Esophagus (tissue), 2 donors: ENCODE measurements at regions not wholly inside any gene's neighbourhood (a gene's known extent, or its start where the extent isn't known, plus 50 kb on each side); places are given as distances from the start of the nearest gene placed in this dataset.
"Not testable (repeated sequence)": the region's sequence is repeated elsewhere in the genome, so short reads cannot be mapped to it uniquely, and the experiment has no call there.

Source experiments
- H3K27ac ChIP-seq, 2 donors: one replicate each; pipeline ENCODE4 v1.5.1; 2013; ENCODE audit warnings: low read depth in 2 of 2, mild to moderate bottlenecking in 2 of 2, inconsistent platforms in 1 of 2, low read length in 1 of 2, moderate library complexity in 1 of 2
- H3K27me3 ChIP-seq, 2 donors: one replicate each; pipeline ENCODE4 v1.6.1; 2013; ENCODE audit warnings: low read length in 2 of 2, control low read depth in 1 of 2, mild to moderate bottlenecking in 1 of 2; ENCODE audit not compliant: insufficient read depth in 2 of 2, control insufficient read depth in 1 of 2
- H3K36me3 ChIP-seq, 2 donors: one replicate each; pipeline ENCODE4 v1.6.1; 2013; ENCODE audit warnings: low read length in 1 of 2; ENCODE audit not compliant: control insufficient read depth in 2 of 2, insufficient read depth in 2 of 2
- H3K4me1 ChIP-seq, 2 donors: one replicate each; pipeline ENCODE4 v1.6.1; 2013; ENCODE audit warnings: low read length in 1 of 2; ENCODE audit not compliant: control insufficient read depth in 2 of 2, insufficient read depth in 2 of 2
- H3K4me3 ChIP-seq, 2 donors: one replicate each; pipeline ENCODE4 v1.5.1; 2013; ENCODE audit warnings: low read length in 2 of 2, mild to moderate bottlenecking in 2 of 2, low read depth in 1 of 2, moderate library complexity in 1 of 2
- H3K9me3 ChIP-seq, 2 donors: one replicate each; pipeline ENCODE4 v1.6.1; 2013; ENCODE audit warnings: mild to moderate bottlenecking in 2 of 2, low read depth in 1 of 2, low read length in 1 of 2, moderate library complexity in 1 of 2; ENCODE audit not compliant: control insufficient read depth in 2 of 2, insufficient read depth in 1 of 2
- WGBS, 2 donors: extraction: QIAGEN DNeasy Blood & Tissue Kit; methylation state at CpG; one replicate each; pipeline ENCODE4 v1.1.7; 2013; 5-methylcytosine and 5-hydroxymethylcytosine counted together
- donor health status: healthy with polysubstance abuse.
- donor health status: Bipolar disorder and iron deficiency.

- H3K27ac ChIP-seq = no peak overlapping the region
- no peak overlapping the region for H3K4me3 ChIP-seq
- no peaks in the 10 kb centered on the region for H3K36me3 ChIP-seq
- no peaks in the 10 kb centered on the region for H3K9me3 ChIP-seq
- H3K27me3 ChIP-seq = no peaks in the 10 kb centered on the region
- no peaks in the 10 kb centered on the region for H3K4me1 ChIP-seq
- 55 to 84% methylated on average over 2 of the region's 2 CpGs for WGBS, 2 donors
Observed at GRCh38 chr16:65700596-65700995, 578.7 kb upstream of the CDH11 start.

- H3K9me3 ChIP-seq = no peaks in the 10 kb centered on the region
- no peaks in the 10 kb centered on the region for H3K4me1 ChIP-seq
- no peak overlapping the region for H3K27ac ChIP-seq
- H3K27me3 ChIP-seq = no peaks in the 10 kb centered on the region
- H3K4me3 ChIP-seq = no peak overlapping the region
- WGBS, 2 donors = 25 to 34% methylated on average over 4 of the region's 4 CpGs
- no peaks in the 10 kb centered on the region for H3K36me3 ChIP-seq
Observed at GRCh38 chr16:65698791-65699321, 577.0 kb upstream of the CDH11 start.

- no peaks in the 10 kb centered on the region for H3K36me3 ChIP-seq
- no peak overlapping the region for H3K27ac ChIP-seq
- H3K4me3 ChIP-seq = no peak overlapping the region
- no peaks in the 10 kb centered on the region for H3K27me3 ChIP-seq
- no peaks in the 10 kb centered on the region for H3K9me3 ChIP-seq
- WGBS, 2 donors = 76% methylated on average over 5 of the region's 5 CpGs
- H3K4me1 ChIP-seq = no peaks in the 10 kb centered on the region
Observed at GRCh38 chr16:65697521-65697920, 575.7 kb upstream of the CDH11 start.

- H3K27me3 ChIP-seq = no peaks in the 10 kb centered on the region
- no peaks in the 10 kb centered on the region for H3K4me1 ChIP-seq
- no peak overlapping the region for H3K4me3 ChIP-seq
- 91 to 94% methylated on average over 1 of the region's 1 CpG for WGBS, 2 donors
- no peak overlapping the region for H3K27ac ChIP-seq
- H3K36me3 ChIP-seq = no peaks in the 10 kb centered on the region
- H3K9me3 ChIP-seq = no peaks in the 10 kb centered on the region
Observed at GRCh38 chr16:65697065-65697464, 575.2 kb upstream of the CDH11 start.

- H3K4me3 ChIP-seq, H3K9me3 ChIP-seq, H3K27me3 ChIP-seq, H3K36me3 ChIP-seq, H3K27ac ChIP-seq, H3K4me1 ChIP-seq: not testable (repeated sequence)
- WGBS, 2 donors = 74 to 88% methylated on average over 1 to 4 of the region's 4 CpGs
Observed at GRCh38 chr16:65691846-65692245, 570.0 kb upstream of the CDH11 start.

GRCh38 chr16:65689726-65690125 lies 567.9 kb upstream of the CDH11 start:
- Histone ChIP-seq H3K27me3 (no peaks in the 10 kb centered on the region), H3K4me3 (no peak overlapping the region), H3K9me3 (no peaks in the 10 kb centered on the region), H3K27ac (no peak overlapping the region), H3K36me3 (no peaks in the 10 kb centered on the region), H3K4me1 (no peaks in the 10 kb centered on the region)
- 97 to 98% methylated on average over 8 of the region's 8 CpGs for WGBS, 2 donors

- no peaks in the 10 kb centered on the region for H3K27me3 ChIP-seq
- H3K27ac ChIP-seq = no peak overlapping the region
- H3K4me1 ChIP-seq = no peaks in the 10 kb centered on the region
- no peaks in the 10 kb centered on the region for H3K36me3 ChIP-seq
- no peak overlapping the region for H3K4me3 ChIP-seq
- no peaks in the 10 kb centered on the region for H3K9me3 ChIP-seq
- WGBS, 2 donors = 92 to 93% methylated on average over 1 of the region's 1 CpG
Observed at GRCh38 chr16:65688301-65688700, 566.4 kb upstream of the CDH11 start.

- no peaks in the 10 kb centered on the region for H3K36me3 ChIP-seq
- H3K4me1 ChIP-seq = no peaks in the 10 kb centered on the region
- no peaks in the 10 kb centered on the region for H3K27me3 ChIP-seq
- no peaks in the 10 kb centered on the region for H3K9me3 ChIP-seq
- H3K4me3 ChIP-seq = no peak overlapping the region
- H3K27ac ChIP-seq = no peak overlapping the region
Observed at GRCh38 chr16:65684230-65684629, 562.4 kb upstream of the CDH11 start.

GRCh38 chr16:65681406-65681805 lies 559.5 kb upstream of the CDH11 start:
- Histone ChIP-seq H3K27ac (no peak overlapping the region), H3K36me3 (no peaks in the 10 kb centered on the region), H3K9me3 (no peaks in the 10 kb centered on the region), H3K27me3 (no peaks in the 10 kb centered on the region), H3K4me3 (no peak overlapping the region), H3K4me1 (no peaks in the 10 kb centered on the region)
- WGBS, 2 donors = 72 to 73% methylated on average over 4 of the region's 4 CpGs

- 74 to 78% methylated on average over 5 of the region's 5 CpGs for WGBS, 2 donors
- H3K27me3 ChIP-seq = no peaks in the 10 kb centered on the region
- no peak overlapping the region for H3K4me3 ChIP-seq
- no peaks in the 10 kb centered on the region for H3K9me3 ChIP-seq
- no peak overlapping the region for H3K27ac ChIP-seq
- no peaks in the 10 kb centered on the region for H3K36me3 ChIP-seq
- H3K4me1 ChIP-seq = no peaks in the 10 kb centered on the region
Observed at GRCh38 chr16:65679785-65680184, 557.9 kb upstream of the CDH11 start.
